ENCODE measurements at regions not wholly inside any gene's neighbourhood (a gene's known extent, or its start where the extent isn't known, plus 50 kb on each side); places are given as distances from the start of the nearest gene placed in this dataset.

DNA sequence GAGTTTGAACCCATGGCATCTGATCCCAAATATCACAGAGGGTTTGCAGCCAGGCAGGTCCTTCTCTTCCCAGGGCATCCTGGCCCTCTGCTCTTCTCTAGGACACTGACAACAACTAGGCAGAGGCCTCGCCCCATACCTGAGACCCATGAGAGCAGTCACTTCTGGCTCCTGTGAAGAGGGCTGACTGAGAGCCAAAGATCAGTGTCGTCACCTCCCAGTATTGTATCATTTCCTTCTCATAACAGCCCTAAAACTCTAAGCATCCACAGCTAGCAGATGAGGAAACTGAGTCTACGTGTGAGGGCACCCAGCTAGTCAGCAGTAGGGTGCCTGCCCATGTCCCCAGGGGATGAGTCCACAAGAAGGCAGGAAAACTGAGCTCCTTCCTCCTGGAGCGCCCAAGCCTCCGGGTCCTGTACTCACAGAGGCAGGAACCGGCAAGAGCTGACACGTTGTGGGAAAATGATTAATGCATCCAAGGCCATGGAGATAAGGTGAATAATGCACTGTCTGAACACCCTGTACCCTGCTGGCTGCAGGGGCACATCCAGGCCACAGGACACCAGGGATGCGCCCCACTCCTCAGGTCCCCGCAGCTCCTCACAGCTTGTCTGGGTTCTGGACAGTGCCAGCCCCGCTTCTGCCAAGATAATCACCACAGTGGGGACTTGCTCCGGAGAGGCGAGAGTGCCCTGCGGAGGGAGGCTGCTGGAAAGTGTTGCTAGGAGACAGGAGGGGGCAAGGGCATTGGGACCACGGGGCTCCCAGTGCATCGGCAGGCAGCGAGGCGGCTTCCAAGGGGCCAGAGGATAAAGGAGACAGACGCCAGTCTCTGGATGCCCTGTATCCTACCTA lies 340.0 kb downstream of the NPHP4 start:
- H3K27ac ChIP-seq (replicated peaks; ENCODE audit: low read length) = no peak overlapping the region
- no peak overlapping the region for H2BK120ac ChIP-seq (ENCODE audit: low read depth, low read length)
- H3K9me3 ChIP-seq (replicated peaks in 1 of 2; ENCODE audit: control insufficient read depth in 2 of 2, insufficient read depth in 1 of 2, low read depth in 1 of 2, low read length in 2 of 2) = no peaks in the 10 kb centered on the region
- H3K4me3 ChIP-seq (ENCODE audit: low read length in 2 of 2) = no peak overlapping the region
- no peak overlapping the region for H4K8ac ChIP-seq (ENCODE audit: low read depth, low read length)
- DNase-seq (ENCODE audit: low spot score) = peak; percentile 17
- peak overlapping the region; percentile 8 for H2AK5ac ChIP-seq (ENCODE audit: low read depth, low read length)
- H4K91ac ChIP-seq (ENCODE audit: low read depth, low read length, poor library complexity) = no peak overlapping the region
- H3K4me2 ChIP-seq (ENCODE audit: insufficient read depth, low read length, poor library complexity, severe bottlenecking) = no peak overlapping the region
- H3K79me1 ChIP-seq (ENCODE audit: low read depth, low read length) = no peaks in the 10 kb centered on the region
- H2BK5ac ChIP-seq (ENCODE audit: low read length) = no peak overlapping the region
- no peaks in the 10 kb centered on the region for H3K36me3 ChIP-seq (replicated peaks in 1 of 2; ENCODE audit: control insufficient read depth in 2 of 2, insufficient read depth in 2 of 2, low read length in 2 of 2)
- H3K4ac ChIP-seq (ENCODE audit: low read length) = no peak overlapping the region
- no peak overlapping the region for H2BK15ac ChIP-seq (ENCODE audit: low read length)
- H2BK12ac ChIP-seq (ENCODE audit: low read length) = no peak overlapping the region
- no peak overlapping the region for H3K14ac ChIP-seq (ENCODE audit: low read length)
- no peak overlapping the region for H3K9ac ChIP-seq (ENCODE audit: low read depth, low read length, poor library complexity)
- H3K27me3 ChIP-seq (ENCODE audit: control insufficient read depth in 3 of 3, insufficient read depth in 3 of 3, low read depth in 1 of 3, low read length in 3 of 3) = peaks cover 0 to 27% (median 0%) of the 10 kb centered on the region in 3 experiments
- H3K23ac ChIP-seq (ENCODE audit: low read depth, low read length, poor library complexity) = peak overlapping the region; percentile 53
- no CpG with 5 or more reads among the region's 18 CpGs for WGBS, 2 donors (ENCODE audit: extremely low coverage in 2 of 2, insufficient read length in 2 of 2, insufficient replicate concordance in 1 of 2)
- H3K4me1 ChIP-seq (ENCODE audit: control insufficient read depth in 2 of 2, insufficient read depth in 1 of 2, low read depth in 1 of 2, low read length in 2 of 2) = peaks cover 0 to 5% of the 10 kb centered on the region in 2 donors
- H3K18ac ChIP-seq (ENCODE audit: low read length) = no peak overlapping the region
- H2AFZ ChIP-seq (ENCODE audit: low read length) = no peak overlapping the region

DNA sequence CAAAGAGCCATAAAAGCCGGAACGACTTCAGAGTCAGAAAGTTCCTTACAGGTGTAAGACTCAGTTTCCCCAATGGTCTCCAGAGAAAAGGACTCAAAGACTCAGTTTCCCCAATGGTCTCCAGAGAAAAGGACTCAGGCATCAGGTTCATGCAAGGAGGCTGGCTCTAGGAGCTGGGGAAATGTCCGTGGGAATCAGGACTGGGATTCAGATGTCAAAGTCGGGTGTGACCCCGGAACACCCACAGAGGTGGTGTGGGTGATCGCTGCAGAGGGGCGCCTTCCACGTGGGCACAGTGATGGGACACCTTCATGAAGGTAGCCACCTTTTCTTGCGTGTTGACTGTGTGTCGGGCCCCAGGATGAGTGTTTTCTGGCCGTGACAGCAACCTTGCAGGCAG lies 340.8 kb downstream of the NPHP4 start:
- Histone ChIP-seq H3K18ac (ENCODE audit: low read length) (peak overlapping the region; percentile 58), H2BK12ac (ENCODE audit: low read length) (no peak overlapping the region), H2BK120ac (ENCODE audit: low read depth, low read length) (no peak overlapping the region), H3K79me1 (ENCODE audit: low read depth, low read length) (no peaks in the 10 kb centered on the region), H3K4me1 (ENCODE audit: control insufficient read depth in 2 of 2, insufficient read depth in 1 of 2, low read depth in 1 of 2, low read length in 2 of 2) (peaks cover 0 to 6% of the 10 kb centered on the region in 2 donors), H2BK15ac (ENCODE audit: low read length) (no peak overlapping the region), H3K9ac (ENCODE audit: low read depth, low read length, poor library complexity) (peak overlapping the region; percentile 30), H3K23ac (ENCODE audit: low read depth, low read length, poor library complexity) (no peak overlapping the region), H2AFZ (ENCODE audit: low read length) (no peak overlapping the region), H3K4ac (ENCODE audit: low read length) (no peak overlapping the region), H3K27me3 (ENCODE audit: control insufficient read depth in 3 of 3, insufficient read depth in 3 of 3, low read depth in 1 of 3, low read length in 3 of 3) (peaks cover 0 to 27% (median 0%) of the 10 kb centered on the region in 3 experiments), H4K91ac (ENCODE audit: low read depth, low read length, poor library complexity) (no peak overlapping the region), H3K27ac (replicated peaks; ENCODE audit: low read length) (no peak overlapping the region), H2AK5ac (ENCODE audit: low read depth, low read length) (no peak overlapping the region), H4K8ac (ENCODE audit: low read depth, low read length) (no peak overlapping the region), H3K4me3 (ENCODE audit: low read length in 2 of 2) (no peak overlapping the region), H3K14ac (ENCODE audit: low read length) (peak overlapping the region; percentile 64), H3K36me3 (replicated peaks in 1 of 2; ENCODE audit: control insufficient read depth in 2 of 2, insufficient read depth in 2 of 2, low read length in 2 of 2) (no peaks in the 10 kb centered on the region), H3K4me2 (ENCODE audit: insufficient read depth, low read length, poor library complexity, severe bottlenecking) (no peak overlapping the region), H3K9me3 (replicated peaks in 1 of 2; ENCODE audit: control insufficient read depth in 2 of 2, insufficient read depth in 1 of 2, low read depth in 1 of 2, low read length in 2 of 2) (no peaks in the 10 kb centered on the region), H2BK5ac (ENCODE audit: low read length) (no peak overlapping the region)
- DNase-seq (ENCODE audit: low spot score) = no peak
- WGBS, 2 donors (ENCODE audit: extremely low coverage in 2 of 2, insufficient read length in 2 of 2, insufficient replicate concordance in 1 of 2) = no CpG with 5 or more reads among the region's 11 CpGs

DNA sequence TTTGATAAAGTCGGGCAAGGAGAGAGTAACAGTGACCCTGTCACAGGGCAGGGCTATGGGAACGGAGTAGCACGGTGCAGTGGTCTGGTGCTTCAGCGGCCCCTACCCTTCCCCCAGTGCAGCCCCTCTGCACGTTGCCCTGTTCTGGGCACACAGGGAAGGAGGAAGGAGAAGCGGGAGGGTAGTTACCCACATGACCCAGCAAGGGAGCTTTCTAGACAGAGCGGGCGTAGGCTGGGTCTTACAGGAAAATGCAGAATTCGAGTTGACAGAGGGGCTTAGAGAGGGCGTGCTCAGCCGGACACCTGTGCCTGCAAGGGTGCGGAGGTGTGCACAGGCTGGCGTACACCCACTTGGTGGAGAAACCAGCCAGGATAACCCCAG lies 341.2 kb downstream of the NPHP4 start:
- no peak overlapping the region for H2BK12ac ChIP-seq (ENCODE audit: low read length)
- no peak overlapping the region for H4K91ac ChIP-seq (ENCODE audit: low read depth, low read length, poor library complexity)
- no peak overlapping the region for H3K18ac ChIP-seq (ENCODE audit: low read length)
- H3K14ac ChIP-seq (ENCODE audit: low read length) = peak overlapping the region; percentile 77
- no peaks in the 10 kb centered on the region for H3K79me1 ChIP-seq (ENCODE audit: low read depth, low read length)
- peak overlapping the region; percentile 40 for H2AK5ac ChIP-seq (ENCODE audit: low read depth, low read length)
- H2BK5ac ChIP-seq (ENCODE audit: low read length) = no peak overlapping the region
- no peak overlapping the region for H2AFZ ChIP-seq (ENCODE audit: low read length)
- DNase-seq (ENCODE audit: low spot score) = no peak
- H2BK15ac ChIP-seq (ENCODE audit: low read length) = no peak overlapping the region
- no peak overlapping the region for H3K4ac ChIP-seq (ENCODE audit: low read length)
- peaks cover 0 to 6% of the 10 kb centered on the region in 2 donors for H3K4me1 ChIP-seq (ENCODE audit: control insufficient read depth in 2 of 2, insufficient read depth in 1 of 2, low read depth in 1 of 2, low read length in 2 of 2)
- H3K27me3 ChIP-seq (ENCODE audit: control insufficient read depth in 3 of 3, insufficient read depth in 3 of 3, low read depth in 1 of 3, low read length in 3 of 3) = peaks cover 0 to 27% (median 0%) of the 10 kb centered on the region in 3 experiments
- no peak overlapping the region for H3K23ac ChIP-seq (ENCODE audit: low read depth, low read length, poor library complexity)
- no CpG with 5 or more reads among the region's 13 CpGs for whole genome bisulfite sequencing, 2 donors (ENCODE audit: extremely low coverage in 2 of 2, insufficient read length in 2 of 2, insufficient replicate concordance in 1 of 2)
- no peaks in the 10 kb centered on the region for H3K9me3 ChIP-seq (replicated peaks in 1 of 2; ENCODE audit: control insufficient read depth in 2 of 2, insufficient read depth in 1 of 2, low read depth in 1 of 2, low read length in 2 of 2)
- no peak overlapping the region for H3K27ac ChIP-seq (replicated peaks; ENCODE audit: low read length)
- H3K4me2 ChIP-seq (ENCODE audit: insufficient read depth, low read length, poor library complexity, severe bottlenecking) = no peak overlapping the region
- no peaks in the 10 kb centered on the region for H3K36me3 ChIP-seq (replicated peaks in 1 of 2; ENCODE audit: control insufficient read depth in 2 of 2, insufficient read depth in 2 of 2, low read length in 2 of 2)
- H3K9ac ChIP-seq (ENCODE audit: low read depth, low read length, poor library complexity) = no peak overlapping the region
- H3K4me3 ChIP-seq (ENCODE audit: low read length in 2 of 2) = no peak overlapping the region
- H4K8ac ChIP-seq (ENCODE audit: low read depth, low read length) = no peak overlapping the region
- H2BK120ac ChIP-seq (ENCODE audit: low read depth, low read length) = no peak overlapping the region

DNA sequence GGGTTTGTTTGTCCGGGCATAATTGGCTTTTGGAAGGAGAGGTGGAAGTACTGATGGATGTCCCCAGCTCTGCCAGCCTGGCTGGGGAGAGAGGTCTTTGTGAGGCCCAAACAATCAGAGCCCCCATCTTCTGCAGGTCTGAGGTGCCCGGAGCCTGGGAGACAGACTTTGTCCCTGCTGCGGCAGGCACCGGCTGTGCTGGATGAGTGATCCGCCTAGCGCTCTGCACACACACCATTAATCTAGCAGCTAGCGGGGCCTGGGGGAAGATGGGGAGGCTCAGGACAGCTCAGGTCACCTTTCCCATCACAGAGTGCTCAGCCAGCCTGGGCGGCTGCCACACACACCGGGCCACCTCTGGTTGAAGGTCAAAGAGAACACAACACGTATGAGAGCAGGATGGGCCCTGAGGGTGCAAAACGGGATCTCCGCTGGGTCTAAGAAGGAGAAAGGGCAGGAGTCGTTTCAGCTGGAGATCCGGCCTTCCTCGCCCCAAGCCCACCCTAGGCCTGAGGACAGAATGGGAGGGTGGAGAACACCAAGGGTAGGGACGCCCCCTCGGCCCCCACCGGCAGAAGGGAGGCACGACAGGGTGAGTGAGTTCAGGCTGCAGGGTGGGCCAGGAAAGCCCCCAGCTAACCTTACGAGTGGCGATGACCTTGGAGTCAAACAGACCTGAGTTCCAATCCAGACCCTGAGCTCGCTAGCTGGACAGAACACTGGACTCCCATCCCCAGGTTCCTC lies 341.8 kb downstream of the NPHP4 start:
- H2AFZ ChIP-seq (ENCODE audit: low read length) = no peak overlapping the region
- no CpG with 5 or more reads among the region's 22 CpGs for WGBS, 2 donors (ENCODE audit: extremely low coverage in 2 of 2, insufficient read length in 2 of 2, insufficient replicate concordance in 1 of 2)
- no peak overlapping the region for H2BK120ac ChIP-seq (ENCODE audit: low read depth, low read length)
- H3K4me1 ChIP-seq (ENCODE audit: control insufficient read depth in 2 of 2, insufficient read depth in 1 of 2, low read depth in 1 of 2, low read length in 2 of 2) = peaks cover 0 to 6% of the 10 kb centered on the region in 2 donors
- H3K4ac ChIP-seq (ENCODE audit: low read length) = no peak overlapping the region
- no peak overlapping the region for H4K91ac ChIP-seq (ENCODE audit: low read depth, low read length, poor library complexity)
- no peak overlapping the region for H2BK12ac ChIP-seq (ENCODE audit: low read length)
- no peak overlapping the region for H3K4me3 ChIP-seq (ENCODE audit: low read length in 2 of 2)
- H3K14ac ChIP-seq (ENCODE audit: low read length) = peak overlapping the region; percentile 77
- no peaks in the 10 kb centered on the region for H3K36me3 ChIP-seq (replicated peaks in 1 of 2; ENCODE audit: control insufficient read depth in 2 of 2, insufficient read depth in 2 of 2, low read length in 2 of 2)
- no peak for DNase-seq (ENCODE audit: low spot score)
- no peaks in the 10 kb centered on the region for H3K79me1 ChIP-seq (ENCODE audit: low read depth, low read length)
- no peaks in the 10 kb centered on the region for H3K9me3 ChIP-seq (replicated peaks in 1 of 2; ENCODE audit: control insufficient read depth in 2 of 2, insufficient read depth in 1 of 2, low read depth in 1 of 2, low read length in 2 of 2)
- peak overlapping the region; percentile 40 for H2AK5ac ChIP-seq (ENCODE audit: low read depth, low read length)
- no peak overlapping the region for H2BK5ac ChIP-seq (ENCODE audit: low read length)
- H3K18ac ChIP-seq (ENCODE audit: low read length) = peak overlapping the region; percentile 74
- H3K4me2 ChIP-seq (ENCODE audit: insufficient read depth, low read length, poor library complexity, severe bottlenecking) = no peak overlapping the region
- H4K8ac ChIP-seq (ENCODE audit: low read depth, low read length) = no peak overlapping the region
- peak overlapping the region; percentile 66 for H3K23ac ChIP-seq (ENCODE audit: low read depth, low read length, poor library complexity)
- peaks cover 0 to 27% (median 0%) of the 10 kb centered on the region in 3 experiments for H3K27me3 ChIP-seq (ENCODE audit: control insufficient read depth in 3 of 3, insufficient read depth in 3 of 3, low read depth in 1 of 3, low read length in 3 of 3)
- H2BK15ac ChIP-seq (ENCODE audit: low read length) = no peak overlapping the region
- no peak overlapping the region for H3K27ac ChIP-seq (replicated peaks; ENCODE audit: low read length)
- no peak overlapping the region for H3K9ac ChIP-seq (ENCODE audit: low read depth, low read length, poor library complexity)
